ENCODE measurements at regions not wholly inside any gene's neighbourhood (a gene's known extent, or its start where the extent isn't known, plus 50 kb on each side); places are given as distances from the start of the nearest gene placed in this dataset.

GRCh38 chr4:38563707-38564495 lies 100.1 kb upstream of the KLF3 start:
- DNase-seq (ENCODE audit: extremely low read depth, low read depth) = no peak
- no peak for TF ChIP-seq CTCF (IDR thresholded peaks at IDR 0.05; ENCODE audit: low read depth, low read length, missing control alignments)
- no peak overlapping the region for H3K4me3 ChIP-seq (replicated peaks; ENCODE audit: low read depth, low read length)

- TF ChIP-seq CTCF (IDR thresholded peaks at IDR 0.05; ENCODE audit: low read depth, low read length, missing control alignments) = no peak
- no peak for DNase-seq (ENCODE audit: extremely low read depth, low read depth)
- no peak overlapping the region for H3K4me3 ChIP-seq (replicated peaks; ENCODE audit: low read depth, low read length)
These were observed 98.5 kb upstream of the KLF3 start for GRCh38 chr4:38565271-38566199.

- no peak for DNase-seq (ENCODE audit: extremely low read depth, low read depth)
- H3K4me3 ChIP-seq (replicated peaks; ENCODE audit: low read depth, low read length) = no peak overlapping the region
- no peak for TF ChIP-seq CTCF (IDR thresholded peaks at IDR 0.05; ENCODE audit: low read depth, low read length, missing control alignments)
These were observed 97.1 kb upstream of the KLF3 start for GRCh38 chr4:38566806-38567398.

- no peak for DNase-seq (ENCODE audit: extremely low read depth, low read depth)
- no peak for TF ChIP-seq CTCF (IDR thresholded peaks at IDR 0.05; ENCODE audit: low read depth, low read length, missing control alignments)
- no peak overlapping the region for H3K4me3 ChIP-seq (replicated peaks; ENCODE audit: low read depth, low read length)
These were observed 96.5 kb upstream of the KLF3 start for GRCh38 chr4:38567457-38567856.

- DNase-seq (ENCODE audit: extremely low read depth, low read depth) = no peak
- no peak for TF ChIP-seq CTCF (IDR thresholded peaks at IDR 0.05; ENCODE audit: low read depth, low read length, missing control alignments)
- H3K4me3 ChIP-seq (replicated peaks; ENCODE audit: low read depth, low read length) = no peak overlapping the region
These were observed 95.2 kb upstream of the KLF3 start for GRCh38 chr4:38568768-38569167.

GRCh38 chr4:38570647-38571276 lies 93.2 kb upstream of the KLF3 start:
- no peak for DNase-seq (ENCODE audit: extremely low read depth, low read depth)
- TF ChIP-seq CTCF (IDR thresholded peaks at IDR 0.05; ENCODE audit: low read depth, low read length, missing control alignments) = no peak
- no peak overlapping the region for H3K4me3 ChIP-seq (replicated peaks; ENCODE audit: low read depth, low read length)

All from HFF-Myc (cell line).